ENCODE measurements at regions not wholly inside any gene's neighbourhood (a gene's known extent, or its start where the extent isn't known, plus 50 kb on each side); places are given as distances from the start of the nearest gene placed in this dataset.

DNA sequence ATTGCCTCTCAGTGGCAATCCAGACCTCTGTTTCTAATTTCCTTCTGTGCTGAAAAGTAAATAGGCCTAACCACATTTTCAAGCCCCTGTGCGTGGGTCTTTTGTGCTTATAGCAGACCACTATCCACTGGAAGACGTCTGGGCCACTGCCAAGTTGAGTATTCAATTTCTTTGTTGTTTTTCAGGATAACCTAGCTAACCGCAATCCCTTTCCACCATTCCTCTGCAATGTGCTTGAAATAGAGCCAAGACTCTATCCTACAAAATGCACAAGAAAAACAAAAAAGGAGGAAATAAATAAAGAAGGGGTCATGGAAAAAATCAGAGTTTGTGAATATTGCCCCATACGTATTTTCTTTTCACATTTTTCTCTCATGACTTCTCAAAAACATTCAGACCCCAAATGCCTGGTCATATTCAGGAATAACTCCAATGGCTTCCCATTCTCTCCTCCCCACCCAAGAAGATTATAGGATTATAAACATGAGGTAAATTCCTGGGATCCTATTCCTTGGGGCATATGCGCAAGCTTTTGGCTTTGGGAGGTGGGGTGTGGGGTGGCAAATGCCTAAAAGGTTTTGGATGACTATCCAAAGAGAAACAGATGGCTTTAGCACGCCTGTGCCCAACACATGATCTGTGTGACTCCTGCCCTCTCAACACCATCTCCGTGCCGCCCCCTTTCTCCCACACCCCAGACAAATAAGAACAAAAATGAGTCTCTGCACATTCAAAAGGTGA, 217.9 kb upstream of the THBS1 start:
- ATAC-seq (ENCODE audit: low FRiP score): no peak
- TF ChIP-seq, protein P1, sequence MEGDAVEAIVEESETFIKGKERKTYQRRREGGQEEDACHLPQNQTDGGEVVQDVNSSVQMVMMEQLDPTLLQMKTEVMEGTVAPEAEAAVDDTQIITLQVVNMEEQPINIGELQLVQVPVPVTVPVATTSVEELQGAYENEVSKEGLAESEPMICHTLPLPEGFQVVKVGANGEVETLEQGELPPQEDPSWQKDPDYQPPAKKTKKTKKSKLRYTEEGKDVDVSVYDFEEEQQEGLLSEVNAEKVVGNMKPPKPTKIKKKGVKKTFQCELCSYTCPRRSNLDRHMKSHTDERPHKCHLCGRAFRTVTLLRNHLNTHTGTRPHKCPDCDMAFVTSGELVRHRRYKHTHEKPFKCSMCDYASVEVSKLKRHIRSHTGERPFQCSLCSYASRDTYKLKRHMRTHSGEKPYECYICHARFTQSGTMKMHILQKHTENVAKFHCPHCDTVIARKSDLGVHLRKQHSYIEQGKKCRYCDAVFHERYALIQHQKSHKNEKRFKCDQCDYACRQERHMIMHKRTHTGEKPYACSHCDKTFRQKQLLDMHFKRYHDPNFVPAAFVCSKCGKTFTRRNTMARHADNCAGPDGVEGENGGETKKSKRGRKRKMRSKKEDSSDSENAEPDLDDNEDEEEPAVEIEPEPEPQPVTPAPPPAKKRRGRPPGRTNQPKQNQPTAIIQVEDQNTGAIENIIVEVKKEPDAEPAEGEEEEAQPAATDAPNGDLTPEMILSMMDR (IDR thresholded peaks at IDR 0.05): no peak
- no peak for DNase-seq (ENCODE audit: low spot score)

DNA sequence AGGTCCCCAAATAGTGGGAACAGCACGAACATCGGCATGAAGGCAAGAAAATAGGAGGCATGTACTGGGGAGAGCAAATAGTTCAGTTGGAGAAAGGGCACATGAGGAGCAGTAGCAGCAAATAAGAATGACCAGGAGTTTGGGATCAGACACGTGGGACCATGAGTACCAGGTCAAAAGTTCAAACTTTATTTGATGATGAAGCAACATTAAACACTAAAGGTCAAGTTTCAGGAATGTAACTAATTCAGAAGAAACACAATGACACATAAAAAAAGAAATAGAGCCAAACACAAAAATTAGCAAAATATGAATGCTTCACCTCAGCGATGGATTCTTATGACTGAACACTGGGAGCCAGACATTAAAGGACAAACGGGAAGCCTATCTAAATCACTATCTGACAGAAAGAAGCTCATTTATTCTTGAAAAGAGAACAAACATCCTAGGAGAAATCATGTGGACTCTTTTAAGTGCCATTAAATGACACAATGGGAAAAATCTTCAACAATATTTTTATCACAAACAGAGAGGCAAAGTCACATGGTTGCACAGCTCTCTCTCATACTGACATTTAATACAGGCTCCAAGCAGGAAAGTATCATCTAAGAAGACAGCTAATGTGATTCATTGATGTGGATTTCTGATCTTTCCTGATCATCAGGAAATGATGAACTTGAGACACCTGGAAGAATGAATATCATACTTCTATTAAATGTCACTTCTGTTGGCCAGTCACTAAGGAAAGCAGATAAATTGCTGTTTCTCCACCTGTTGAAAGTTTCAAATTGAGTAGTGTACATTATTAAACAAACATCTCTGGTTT, 216.9 kb upstream of the THBS1 start:
- no peak for DNase-seq (ENCODE audit: low spot score)
- TF ChIP-seq, protein P1 (IDR thresholded peaks at IDR 0.05): no peak
- no peak for ATAC-seq (ENCODE audit: low FRiP score)

DNA sequence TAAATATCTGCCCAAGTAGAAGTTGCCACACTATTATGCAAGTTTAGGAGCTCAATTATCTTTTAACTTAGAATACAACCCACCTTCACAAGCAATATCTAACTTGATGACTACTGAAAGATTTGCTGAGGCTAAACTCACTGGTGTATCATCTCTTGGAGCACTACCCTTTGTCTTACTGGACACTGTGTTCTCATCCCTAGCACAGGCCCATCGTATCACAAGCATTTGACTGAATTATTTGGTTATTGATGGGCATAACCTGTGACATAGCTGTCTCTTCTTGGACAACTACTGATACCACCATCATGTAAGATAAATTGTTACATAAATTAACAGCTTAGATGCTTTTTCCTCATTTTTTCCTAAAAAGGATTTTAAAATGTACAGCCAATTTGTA, 216.2 kb upstream of the THBS1 start:
- no peak for ATAC-seq (ENCODE audit: low FRiP score)
- no peak for DNase-seq (ENCODE audit: low spot score)

DNA sequence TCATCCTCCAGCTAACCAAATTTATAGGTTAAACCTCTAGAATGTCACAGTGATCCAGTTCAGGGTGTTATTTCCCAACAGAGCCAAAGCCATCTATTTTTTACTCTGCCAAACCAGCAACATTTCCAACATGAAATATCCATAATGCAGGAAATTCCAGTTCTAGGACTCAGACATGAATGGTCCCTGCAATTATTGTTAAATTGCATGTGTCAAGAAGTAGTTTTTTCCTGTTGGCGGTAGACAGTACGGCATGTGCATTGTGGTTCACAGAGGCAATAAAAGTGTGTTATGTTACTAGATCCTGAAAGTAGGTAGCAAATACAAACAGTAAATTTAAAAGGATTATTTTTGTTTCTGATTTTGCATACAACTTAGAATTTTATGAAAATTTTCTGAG, 215.7 kb upstream of the THBS1 start:
- TF ChIP-seq, protein P1 (IDR thresholded peaks at IDR 0.05): no peak
- ATAC-seq (ENCODE audit: low FRiP score) (no peak), DNase-seq (ENCODE audit: low spot score) (no peak)

More for the DNA sequence above, 216.2 kb upstream of the THBS1 start:
- TF ChIP-seq, protein P1 (IDR thresholded peaks at IDR 0.05): no peak

DNA sequence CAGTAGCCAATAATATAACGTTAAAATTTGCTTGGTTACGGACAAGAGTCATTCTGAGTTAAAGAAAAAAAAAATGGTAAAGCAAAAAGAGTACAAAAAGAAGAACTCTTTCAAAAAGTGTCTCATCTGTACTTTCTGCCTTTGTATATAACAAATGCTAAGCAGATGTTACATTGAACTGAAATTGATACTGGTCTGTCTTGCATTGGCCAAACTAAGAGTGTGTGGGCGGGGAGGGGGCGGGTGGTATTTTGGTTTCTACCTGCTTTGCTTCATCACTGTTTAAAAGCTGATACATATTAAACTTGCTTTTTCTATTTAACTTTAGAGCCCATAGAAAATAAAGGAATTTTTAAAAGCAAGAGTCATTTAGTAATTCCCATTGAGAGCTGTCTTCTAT, 215.0 kb upstream of the THBS1 start:
- TF ChIP-seq, protein P1 (IDR thresholded peaks at IDR 0.05): no peak
- DNase-seq (ENCODE audit: low spot score) (no peak), ATAC-seq (ENCODE audit: low FRiP score) (no peak)

DNA sequence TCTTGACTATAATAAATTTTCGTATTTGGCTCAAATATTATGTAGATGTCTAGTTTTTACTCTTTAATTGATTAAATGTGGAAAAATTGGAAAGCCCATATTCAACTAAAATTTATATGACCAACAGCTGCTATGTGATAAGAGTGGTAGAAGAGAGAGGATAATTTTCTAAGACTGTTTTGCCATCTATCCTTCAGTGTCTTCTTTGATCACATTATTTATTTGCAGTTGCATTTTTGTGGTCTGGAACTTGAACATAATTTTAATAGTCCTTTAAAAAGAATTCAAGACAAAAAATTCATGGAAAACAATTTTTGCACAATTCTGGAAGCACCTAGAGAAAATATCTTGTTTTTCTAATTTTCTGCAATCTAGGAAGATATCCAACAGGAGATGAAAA, 213.3 kb upstream of the THBS1 start:
- ATAC-seq (ENCODE audit: low FRiP score): no peak
- DNase-seq (ENCODE audit: low spot score): no peak
- TF ChIP-seq, protein P1 (IDR thresholded peaks at IDR 0.05): no peak
